ENCODE measurements at regions not wholly inside any gene's neighbourhood (a gene's known extent, or its start where the extent isn't known, plus 50 kb on each side); places are given as distances from the start of the nearest gene placed in this dataset.

GRCh38 chr10:20630092-20630643 lies 266.9 kb downstream of the NEBL start:
- no peak for FAIRE-seq
- Histone ChIP-seq H3K9ac (ENCODE audit: low read length in 3 of 3) (no peak overlapping the region), H3K36me3 (ENCODE audit: control insufficient read depth in 2 of 3, insufficient read depth in 3 of 3, low read length in 3 of 3) (no peaks in the 10 kb centered on the region), H3K9me3 (ENCODE audit: control insufficient read depth in 2 of 3, insufficient read depth in 1 of 3, low read length in 3 of 3) (no peaks in the 10 kb centered on the region), H3K4me1 (ENCODE audit: control insufficient read depth in 2 of 3, insufficient read depth in 2 of 3, low read depth in 1 of 3, low read length in 3 of 3) (no peaks in the 10 kb centered on the region), H3K4me3 (ENCODE audit: low read length in 3 of 3) (no peak overlapping the region), H3K27ac (ENCODE audit: low read depth in 2 of 2, low read length in 2 of 2) (no peak overlapping the region), H3K27me3 (ENCODE audit: control insufficient read depth, insufficient read depth, low read length) (no peaks in the 10 kb centered on the region)
- intact Hi-C loops (cut with DNase I) = no loop called here
- TF ChIP-seq CTCF (IDR thresholded peaks at IDR 0.05; ENCODE audit: borderline replicate concordance, extremely low read depth, insufficient read depth) = no peak
- no peak for DNase-seq

- FAIRE-seq = no peak
These were observed 269.1 kb downstream of the NEBL start for GRCh38 chr10:20627946-20628507.

GRCh38 chr10:20627087-20627486 lies 270.0 kb downstream of the NEBL start:
- intact Hi-C loops (cut with DNase I) = no loop called here
- Histone ChIP-seq H3K27ac (ENCODE audit: low read depth in 2 of 2, low read length in 2 of 2) (no peak overlapping the region), H3K27me3 (ENCODE audit: control insufficient read depth, insufficient read depth, low read length) (no peaks in the 10 kb centered on the region), H3K36me3 (ENCODE audit: control insufficient read depth in 2 of 3, insufficient read depth in 3 of 3, low read length in 3 of 3) (no peaks in the 10 kb centered on the region), H3K4me1 (ENCODE audit: control insufficient read depth in 2 of 3, insufficient read depth in 2 of 3, low read depth in 1 of 3, low read length in 3 of 3) (no peaks in the 10 kb centered on the region), H3K9ac (ENCODE audit: low read length in 3 of 3) (no peak overlapping the region), H3K9me3 (ENCODE audit: control insufficient read depth in 2 of 3, insufficient read depth in 1 of 3, low read length in 3 of 3) (no peaks in the 10 kb centered on the region), H3K4me3 (ENCODE audit: low read length in 3 of 3) (no peak overlapping the region)
- TF ChIP-seq CTCF (IDR thresholded peaks at IDR 0.05; ENCODE audit: borderline replicate concordance, extremely low read depth, insufficient read depth) = no peak
- DNase-seq (no peak), FAIRE-seq (no peak)

More at GRCh38 chr10:20627946-20628507, 269.1 kb downstream of the NEBL start:
- Histone ChIP-seq H3K4me3 (ENCODE audit: low read length in 3 of 3) (no peak overlapping the region), H3K4me1 (ENCODE audit: control insufficient read depth in 2 of 3, insufficient read depth in 2 of 3, low read depth in 1 of 3, low read length in 3 of 3) (no peaks in the 10 kb centered on the region), H3K27me3 (ENCODE audit: control insufficient read depth, insufficient read depth, low read length) (no peaks in the 10 kb centered on the region), H3K9me3 (ENCODE audit: control insufficient read depth in 2 of 3, insufficient read depth in 1 of 3, low read length in 3 of 3) (no peaks in the 10 kb centered on the region), H3K9ac (ENCODE audit: low read length in 3 of 3) (no peak overlapping the region), H3K27ac (ENCODE audit: low read depth in 2 of 2, low read length in 2 of 2) (no peak overlapping the region), H3K36me3 (ENCODE audit: control insufficient read depth in 2 of 3, insufficient read depth in 3 of 3, low read length in 3 of 3) (no peaks in the 10 kb centered on the region)
- DNase-seq = no peak
- intact Hi-C loops (cut with DNase I) = no loop called here
- no peak for TF ChIP-seq CTCF (IDR thresholded peaks at IDR 0.05; ENCODE audit: borderline replicate concordance, extremely low read depth, insufficient read depth)

GRCh38 chr10:20625868-20626267 lies 271.2 kb downstream of the NEBL start:
- TF ChIP-seq CTCF (IDR thresholded peaks at IDR 0.05; ENCODE audit: borderline replicate concordance, extremely low read depth, insufficient read depth) = no peak
- no peaks in the 10 kb centered on the region for H3K9me3 ChIP-seq (ENCODE audit: control insufficient read depth in 2 of 3, insufficient read depth in 1 of 3, low read length in 3 of 3)
- no peak overlapping the region for H3K27ac ChIP-seq (ENCODE audit: low read depth in 2 of 2, low read length in 2 of 2)
- no peak overlapping the region for H3K4me3 ChIP-seq (ENCODE audit: low read length in 3 of 3)
- H3K27me3 ChIP-seq (ENCODE audit: control insufficient read depth, insufficient read depth, low read length) = no peaks in the 10 kb centered on the region
- intact Hi-C loops (cut with DNase I) = no loop called here
- no peak overlapping the region for H3K9ac ChIP-seq (ENCODE audit: low read length in 3 of 3)
- DNase-seq = no peak
- no peak for FAIRE-seq
- no peaks in the 10 kb centered on the region for H3K36me3 ChIP-seq (ENCODE audit: control insufficient read depth in 2 of 3, insufficient read depth in 3 of 3, low read length in 3 of 3)
- no peaks in the 10 kb centered on the region for H3K4me1 ChIP-seq (ENCODE audit: control insufficient read depth in 2 of 3, insufficient read depth in 2 of 3, low read depth in 1 of 3, low read length in 3 of 3)
